Lower lobe of right lung (tissue), 2 donors: ENCODE measurements at regions not wholly inside any gene's neighbourhood (a gene's known extent, or its start where the extent isn't known, plus 50 kb on each side); places are given as distances from the start of the nearest gene placed in this dataset.

Experiments
- ATAC-seq, 2 donors: fragments of 200-7000 bp; cut with Tn5 transposase; one replicate each; pipeline ENCODE4 v1.9.1; 2020 to 2022; ENCODE audit warnings: mild to moderate bottlenecking in 2 of 2, moderate library complexity in 2 of 2
- DNase-seq: peaks from one replicate; pipeline ENCODE4 v3.0.0-alpha.2; 2020
- H3K27ac ChIP-seq: fragments of 200-600 bp; one replicate; pipeline ENCODE4 v1.8.0; 2022
- H3K27me3 ChIP-seq: fragments of 200-600 bp; one replicate; pipeline ENCODE4 v1.8.0; 2022; ENCODE audit warnings: low read depth
- H3K36me3 ChIP-seq: fragments of 200-600 bp; one replicate; pipeline ENCODE4 v1.8.0; 2022; ENCODE audit warnings: mild to moderate bottlenecking
- H3K4me1 ChIP-seq: fragments of 200-600 bp; one replicate; pipeline ENCODE4 v1.8.0; 2022
- H3K4me3 ChIP-seq: fragments of 200-600 bp; one replicate; pipeline ENCODE4 v1.8.0; 2022; ENCODE audit warnings: mild to moderate bottlenecking
- H3K9me3 ChIP-seq: fragments of 200-600 bp; one replicate; pipeline ENCODE4 v1.8.0; 2022
- intact Hi-C: fragments of 100-400 bp; cut with DNase I; formaldehyde crosslinking; loops from one replicate; pipeline ENCODE4 v1.11.0; 2022
- TF ChIP-seq, protein P1 (sequence below): fragments of 200-600 bp; IDR thresholded peaks from one replicate; pipeline ENCODE4 v1.8.0; 2022; ENCODE audit warnings: antibody characterized with exemption, mild to moderate bottlenecking
- donor health status: DM: no; HTN: yes; CAD: no; lungs with severe emphysema.

DNA sequence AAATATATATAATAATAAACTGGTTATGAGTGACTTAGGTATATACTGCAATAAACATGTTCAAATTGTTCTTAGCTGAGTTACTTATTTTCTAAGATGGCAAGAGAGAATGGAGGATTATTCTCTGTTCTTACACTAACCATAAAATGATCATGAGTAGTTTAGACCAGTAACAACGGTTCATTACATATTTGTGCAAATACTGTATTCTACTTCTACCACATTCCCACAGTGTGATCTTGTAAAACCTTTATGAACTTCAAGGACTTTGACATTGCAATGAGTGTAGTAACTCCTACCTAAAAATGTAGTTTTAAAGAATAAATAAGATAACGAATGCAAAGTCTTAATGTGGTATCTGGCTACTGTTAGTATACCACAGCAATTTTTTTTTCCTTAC is 353.7 kb upstream of the NCAM2 start:
- Histone ChIP-seq H3K27me3 (no peaks in the 10 kb centered on the region), H3K36me3 (no peaks in the 10 kb centered on the region), H3K27ac (no peak overlapping the region), H3K4me3 (no peak overlapping the region), H3K9me3 (no peaks in the 10 kb centered on the region), H3K4me1 (no peaks in the 10 kb centered on the region)
- DNase-seq: no peak
- ATAC-seq: no peak
- TF ChIP-seq, protein P1, sequence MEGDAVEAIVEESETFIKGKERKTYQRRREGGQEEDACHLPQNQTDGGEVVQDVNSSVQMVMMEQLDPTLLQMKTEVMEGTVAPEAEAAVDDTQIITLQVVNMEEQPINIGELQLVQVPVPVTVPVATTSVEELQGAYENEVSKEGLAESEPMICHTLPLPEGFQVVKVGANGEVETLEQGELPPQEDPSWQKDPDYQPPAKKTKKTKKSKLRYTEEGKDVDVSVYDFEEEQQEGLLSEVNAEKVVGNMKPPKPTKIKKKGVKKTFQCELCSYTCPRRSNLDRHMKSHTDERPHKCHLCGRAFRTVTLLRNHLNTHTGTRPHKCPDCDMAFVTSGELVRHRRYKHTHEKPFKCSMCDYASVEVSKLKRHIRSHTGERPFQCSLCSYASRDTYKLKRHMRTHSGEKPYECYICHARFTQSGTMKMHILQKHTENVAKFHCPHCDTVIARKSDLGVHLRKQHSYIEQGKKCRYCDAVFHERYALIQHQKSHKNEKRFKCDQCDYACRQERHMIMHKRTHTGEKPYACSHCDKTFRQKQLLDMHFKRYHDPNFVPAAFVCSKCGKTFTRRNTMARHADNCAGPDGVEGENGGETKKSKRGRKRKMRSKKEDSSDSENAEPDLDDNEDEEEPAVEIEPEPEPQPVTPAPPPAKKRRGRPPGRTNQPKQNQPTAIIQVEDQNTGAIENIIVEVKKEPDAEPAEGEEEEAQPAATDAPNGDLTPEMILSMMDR: no peak
- intact Hi-C loops: no loop called here

GRCh38 chr21:20645344-20645743 is 352.9 kb upstream of the NCAM2 start:
- Histone ChIP-seq H3K4me1 (no peaks in the 10 kb centered on the region), H3K27me3 (no peaks in the 10 kb centered on the region), H3K4me3 (no peak overlapping the region), H3K9me3 (no peaks in the 10 kb centered on the region), H3K27ac (no peak overlapping the region), H3K36me3 (no peaks in the 10 kb centered on the region)
- TF ChIP-seq, protein P1: no peak
- intact Hi-C loops: no loop called here
- DNase-seq (no peak), ATAC-seq (peak in 1 of 2 donors; percentile 35)

DNA sequence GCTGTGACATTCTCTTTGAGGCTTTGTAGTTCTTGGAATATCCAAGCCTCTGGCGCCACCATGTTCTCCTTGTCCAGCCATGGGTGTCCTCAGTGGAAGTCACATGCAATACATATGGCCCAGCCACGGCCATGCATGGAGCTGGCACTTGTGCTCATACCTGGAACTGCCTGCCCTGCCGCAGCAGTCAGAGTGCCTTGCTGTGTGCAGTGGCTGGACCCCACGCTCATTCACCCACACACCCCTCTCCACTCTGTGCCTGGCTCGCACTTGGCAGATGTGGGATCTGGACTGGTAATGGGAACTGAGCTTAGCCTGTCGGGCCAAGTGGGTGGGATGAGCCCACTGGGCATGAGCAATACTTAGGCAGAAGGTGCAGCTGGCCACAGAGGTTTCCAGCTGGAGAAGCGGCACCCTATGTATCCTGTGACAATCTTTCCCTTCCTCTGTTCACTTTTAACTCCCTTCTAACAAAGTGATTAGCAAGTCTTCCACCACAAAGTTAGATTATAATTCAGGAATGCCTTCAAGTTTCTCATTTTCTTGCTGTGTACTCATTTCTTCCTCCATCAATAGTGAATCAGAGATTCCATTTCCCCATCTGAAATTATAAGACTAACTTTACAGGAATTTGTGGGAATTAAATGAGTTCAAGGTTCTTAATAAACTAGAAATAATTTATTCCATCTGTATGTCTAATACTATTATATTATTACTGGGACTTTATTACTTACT is 351.6 kb upstream of the NCAM2 start:
- Histone ChIP-seq H3K36me3 (no peaks in the 10 kb centered on the region), H3K9me3 (no peaks in the 10 kb centered on the region), H3K4me1 (no peaks in the 10 kb centered on the region), H3K4me3 (no peak overlapping the region), H3K27me3 (no peaks in the 10 kb centered on the region), H3K27ac (no peak overlapping the region)
- TF ChIP-seq, protein P1: no peak
- ATAC-seq (peak in 1 of 2 donors; percentile 32), DNase-seq (no peak)
- intact Hi-C loops: no loop called here

- H3K36me3 ChIP-seq: no peaks in the 10 kb centered on the region
- H3K27me3 ChIP-seq: no peaks in the 10 kb centered on the region
- H3K9me3 ChIP-seq: no peaks in the 10 kb centered on the region
- TF ChIP-seq, protein P1: no peak
- no peak for DNase-seq
- H3K4me3 ChIP-seq: no peak overlapping the region
- no peak for ATAC-seq
- H3K4me1 ChIP-seq: no peaks in the 10 kb centered on the region
- intact Hi-C loops: no loop called here
- no peak overlapping the region for H3K27ac ChIP-seq
Measured at GRCh38 chr21:20647607-20648006, 350.6 kb upstream of the NCAM2 start.

DNA sequence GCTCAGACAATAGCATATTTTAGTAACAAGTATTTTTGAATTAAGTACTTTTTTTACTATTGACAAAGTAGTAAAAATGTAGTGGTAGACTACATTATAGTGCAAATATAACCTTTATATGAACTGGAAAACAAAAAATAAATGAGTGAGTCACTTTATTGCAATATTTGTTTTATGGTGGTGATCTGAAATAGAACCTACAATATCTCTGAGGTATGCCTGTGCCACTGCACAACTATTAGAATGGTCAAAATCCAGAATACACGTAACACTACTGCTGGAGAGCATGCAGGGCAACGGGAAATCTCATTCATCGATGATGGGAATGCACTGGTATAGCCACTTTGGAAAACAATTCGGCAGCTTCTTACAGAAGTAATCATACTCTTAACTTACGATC is 349.0 kb upstream of the NCAM2 start:
- TF ChIP-seq, protein P1: no peak
- intact Hi-C loops: no loop called here
- Histone ChIP-seq H3K4me3 (no peak overlapping the region), H3K27me3 (no peaks in the 10 kb centered on the region), H3K4me1 (no peaks in the 10 kb centered on the region), H3K36me3 (no peaks in the 10 kb centered on the region), H3K27ac (no peak overlapping the region), H3K9me3 (no peaks in the 10 kb centered on the region)
- no peak for ATAC-seq
- no peak for DNase-seq
